Esophagus squamous epithelium (tissue), 5 donors: ENCODE measurements at regions not wholly inside any gene's neighbourhood (a gene's known extent, or its start where the extent isn't known, plus 50 kb on each side); places are given as distances from the start of the nearest gene placed in this dataset.

Source experiments
- DNase-seq: peaks from one replicate; lab custom pipeline; 2025; lab: John Stamatoyannopoulos, UW
- H3K27ac ChIP-seq, 4 donors: fragments of 200-600 bp; sonication (generic); one replicate each; pipeline ENCODE4 v1.5.1; 2016 to 2019; ENCODE audit warnings: mild to moderate bottlenecking in 1 of 4
- H3K27me3 ChIP-seq, 4 donors: fragments of 200-600 bp; sonication (generic); 1 replicate in 3 of 4; 2 replicates in 1 of 4; pipeline versions ENCODE4 v1.5.1 to v1.6.0; 2017 to 2021; ENCODE audit warnings: antibody characterized with exemption in 1 of 4
- H3K36me3 ChIP-seq, 3 donors: fragments of 200-600 bp; sonication (generic); one replicate each; pipeline ENCODE4 v1.5.1; 2016 to 2019
- H3K4me1 ChIP-seq, 3 donors: fragments of 200-600 bp; sonication (generic); one replicate each; pipeline ENCODE4 v1.5.1; 2017 to 2019
- H3K4me3 ChIP-seq, 4 donors: fragments of 200-600 bp; sonication (generic); 1 replicate in 3 of 4; 2 replicates in 1 of 4; pipeline ENCODE4 v1.5.1; 2016 to 2019; ENCODE audit warnings: mild to moderate bottlenecking in 2 of 4, moderate library complexity in 1 of 4
- H3K9me3 ChIP-seq, 3 donors: fragments of 200-600 bp; sonication (generic); one replicate each; pipeline ENCODE4 v1.5.1; 2016 to 2019
- CTCF ChIP-seq, 6 experiments: fragments of 450-650 bp in 4 of 6; fragments of 200-600 bp in 2 of 6; sonication (generic) in 2 of 6; IDR thresholded peaks; one replicate each; pipeline ENCODE4 v1.5.1; 2016 to 2019; ENCODE audit warnings: antibody characterized with exemption in 6 of 6, mild to moderate bottlenecking in 4 of 6, moderate library complexity in 4 of 6
- POLR2A ChIP-seq, 4 donors: fragments of 450-650 bp; IDR thresholded peaks; one replicate each; pipeline ENCODE4 v1.6.1; 2017; ENCODE audit warnings: antibody characterized with exemption in 4 of 4, mild to moderate bottlenecking in 4 of 4, moderate library complexity in 3 of 4
- WGBS, 2 donors: methylation state at CpG; one replicate each; pipeline ENCODE4 v1.1.5; 2018; 5-methylcytosine and 5-hydroxymethylcytosine counted together
- intact Hi-C: fragments of 100-400 bp; cut with DNase I; formaldehyde crosslinking; loops from one replicate; pipeline ENCODE4 v1.15.0; 2022
- donor health status: DM: yes; HTN: yes; CAD: no.

GRCh38 chr2:105490956-105491355 lies 92.1 kb upstream of the FHL2 start:
- H3K4me1 ChIP-seq, result no peaks in the 10 kb centered on the region
- H3K4me3 ChIP-seq, result no peak overlapping the region
- no peak for TF ChIP-seq CTCF (IDR thresholded peaks at IDR 0.05)
- TF ChIP-seq POLR2A (IDR thresholded peaks at IDR 0.05), result no peak
- H3K27me3 ChIP-seq, result no peaks in the 10 kb centered on the region
- no peak overlapping the region for H3K27ac ChIP-seq
- 40 to 53% methylated on average over 1 of the region's 1 CpG for WGBS, 2 donors
- H3K9me3 ChIP-seq, result peaks cover 0 to 18% (median 11%) of the 10 kb centered on the region in 3 donors
- DNase-seq, result no peak
- intact Hi-C loops, result no loop called here
- H3K36me3 ChIP-seq, result no peaks in the 10 kb centered on the region

GRCh38 chr2:105490204-105490603 lies 91.4 kb upstream of the FHL2 start:
- 39 to 41% methylated on average over 4 of the region's 4 CpGs for WGBS, 2 donors
- no peaks in the 10 kb centered on the region for H3K27me3 ChIP-seq
- H3K9me3 ChIP-seq, result peaks cover 0 to 18% (median 11%) of the 10 kb centered on the region in 3 donors
- intact Hi-C loops, result no loop called here
- TF ChIP-seq CTCF (IDR thresholded peaks at IDR 0.05) (no peak), POLR2A (IDR thresholded peaks at IDR 0.05) (no peak)
- no peak overlapping the region for H3K4me3 ChIP-seq
- no peaks in the 10 kb centered on the region for H3K4me1 ChIP-seq
- no peaks in the 10 kb centered on the region for H3K36me3 ChIP-seq
- no peak overlapping the region for H3K27ac ChIP-seq
- DNase-seq, result no peak

GRCh38 chr2:105489168-105489878 lies 90.5 kb upstream of the FHL2 start:
- H3K27me3 ChIP-seq, result no peaks in the 10 kb centered on the region
- no peak overlapping the region for H3K4me3 ChIP-seq
- DNase-seq, result no peak
- WGBS, 2 donors, result 84 to 86% methylated on average over 3 of the region's 3 CpGs
- no peaks in the 10 kb centered on the region for H3K4me1 ChIP-seq
- no peaks in the 10 kb centered on the region for H3K36me3 ChIP-seq
- H3K27ac ChIP-seq, result no peak overlapping the region
- TF ChIP-seq CTCF (IDR thresholded peaks at IDR 0.05), result no peak
- no peak for TF ChIP-seq POLR2A (IDR thresholded peaks at IDR 0.05)
- peaks cover 0 to 18% (median 11%) of the 10 kb centered on the region in 3 donors for H3K9me3 ChIP-seq
- intact Hi-C loops, result no loop called here

- DNase-seq, result no peak
- WGBS, 2 donors, result 91 to 93% methylated on average over 8 of the region's 8 CpGs
- H3K27me3 ChIP-seq, result no peaks in the 10 kb centered on the region
- H3K9me3 ChIP-seq, result peaks cover 0 to 11% (median 10%) of the 10 kb centered on the region in 3 donors
- H3K27ac ChIP-seq, result peak overlapping the region in 3 of 4 donors; percentile 29 to 70 (median 53)
- intact Hi-C loops, result no loop called here
- H3K4me3 ChIP-seq, result no peak overlapping the region
- TF ChIP-seq POLR2A (IDR thresholded peaks at IDR 0.05) (no peak), CTCF (IDR thresholded peaks at IDR 0.05) (no peak)
- no peaks in the 10 kb centered on the region for H3K4me1 ChIP-seq
- no peaks in the 10 kb centered on the region for H3K36me3 ChIP-seq
Observed at GRCh38 chr2:105488285-105488684, 89.4 kb upstream of the FHL2 start.

GRCh38 chr2:105487142-105488069 lies 88.6 kb upstream of the FHL2 start:
- H3K9me3 ChIP-seq, result peaks cover 0 to 2% (median 2%) of the 10 kb centered on the region in 3 donors
- H3K27me3 ChIP-seq, result no peaks in the 10 kb centered on the region
- intact Hi-C loops, result no loop called here
- peak overlapping the region in 3 of 4 donors; percentile 29 to 70 (median 53) for H3K27ac ChIP-seq
- H3K4me3 ChIP-seq, result no peak overlapping the region
- 70 to 79% methylated on average over 17 to 20 of the region's 21 CpGs for WGBS, 2 donors
- H3K4me1 ChIP-seq, result no peaks in the 10 kb centered on the region
- no peak for DNase-seq
- no peaks in the 10 kb centered on the region for H3K36me3 ChIP-seq
- no peak for TF ChIP-seq POLR2A (IDR thresholded peaks at IDR 0.05)
